CD14-positive monocyte (primary cell): ENCODE measurements at regions not wholly inside any gene's neighbourhood (a gene's known extent, or its start where the extent isn't known, plus 50 kb on each side); places are given as distances from the start of the nearest gene placed in this dataset.

Source experiments
- DNase-seq, 3 donors: peaks; one replicate each; pipeline ENCODE4 v3.0.0-alpha.2; 2011 to 2022
- H2AFZ ChIP-seq: 2 replicates; pipeline ENCODE4 v1.6.0; 2012; ENCODE audit warnings: mild to moderate bottlenecking, low read depth, low read length, inconsistent platforms; ENCODE audit not compliant: insufficient read depth, poor library complexity, severe bottlenecking
- H3K27ac ChIP-seq, 2 donors: 1 replicate in 1 of 2; 2 replicates in 1 of 2; pipeline ENCODE4 v1.5.1; 2012 to 2013; ENCODE audit warnings: low read length in 2 of 2, control low read depth in 1 of 2, inconsistent platforms in 1 of 2, low read depth in 1 of 2, mild to moderate bottlenecking in 1 of 2
- H3K27me3 ChIP-seq, 2 donors: one replicate each; pipeline versions ENCODE4 v1.6.0 to v1.6.1; 2011 to 2013; ENCODE audit warnings: low read length in 2 of 2; ENCODE audit not compliant: control insufficient read depth in 2 of 2, insufficient read depth in 2 of 2
- H3K36me3 ChIP-seq, 2 donors: replicated peaks in 1 of 2; 1 replicate in 1 of 2; 2 replicates in 1 of 2; pipeline versions ENCODE4 v1.5.1 to v1.6.1; 2012 to 2013; ENCODE audit warnings: low read length in 2 of 2, control low read depth in 1 of 2, inconsistent platforms in 1 of 2, mild to moderate bottlenecking in 1 of 2; ENCODE audit not compliant: insufficient read depth in 2 of 2, control insufficient read depth in 1 of 2
- H3K4me1 ChIP-seq, 2 donors: 1 replicate in 1 of 2; 2 replicates in 1 of 2; pipeline versions ENCODE4 v1.5.1 to v1.6.1; 2012 to 2013; ENCODE audit warnings: low read length in 2 of 2, control low read depth in 1 of 2, inconsistent platforms in 1 of 2, mild to moderate bottlenecking in 1 of 2, moderate library complexity in 1 of 2; ENCODE audit not compliant: insufficient read depth in 2 of 2, control insufficient read depth in 1 of 2
- H3K4me2 ChIP-seq: replicated peaks from 2 replicates; pipeline ENCODE3; 2012; ENCODE audit warnings: low read length, moderate library complexity, mild to moderate bottlenecking; ENCODE audit not compliant: poor library complexity, severe bottlenecking; ENCODE audit errors: extremely low read depth
- H3K4me3 ChIP-seq, 3 experiments: fragments of 200-600 bp in 1 of 3; sonication (generic) in 1 of 3; replicated peaks in 1 of 3; 1 replicate in 2 of 3; 2 replicates in 1 of 3; pipeline ENCODE4 v1.5.1; 2011 to 2013; ENCODE audit warnings: low read length in 3 of 3, mild to moderate bottlenecking in 3 of 3, control low read depth in 2 of 3, low read depth in 2 of 3, inconsistent platforms in 1 of 3, moderate library complexity in 1 of 3
- H3K79me2 ChIP-seq: 2 replicates; pipeline ENCODE4 v1.6.0; 2012; ENCODE audit warnings: mild to moderate bottlenecking, control low read depth, inconsistent platforms, low read length, moderate library complexity; ENCODE audit not compliant: insufficient read depth
- H3K9ac ChIP-seq: 2 replicates; pipeline ENCODE4 v1.6.0; 2017; ENCODE audit warnings: low read length, mild to moderate bottlenecking; ENCODE audit not compliant: insufficient read depth, poor library complexity, severe bottlenecking
- H3K9me3 ChIP-seq, 2 donors: replicated peaks in 1 of 2; 1 replicate in 1 of 2; 2 replicates in 1 of 2; pipeline versions ENCODE4 v1.5.1 to v1.6.1; 2012 to 2013; ENCODE audit warnings: low read length in 2 of 2, control low read depth in 1 of 2; ENCODE audit not compliant: control insufficient read depth in 1 of 2, insufficient read depth in 1 of 2
- H4K20me1 ChIP-seq: 2 replicates; pipeline ENCODE4 v1.6.0; 2012; ENCODE audit warnings: mild to moderate bottlenecking, low read length, control low read depth, moderate library complexity; ENCODE audit not compliant: insufficient read depth
- H3K27ac Mint-ChIP-seq, 7 donors: one replicate each; pipeline ENCODE4 v1.8.0; 2020; ENCODE audit warnings: mild to moderate bottlenecking in 7 of 7, mixed read lengths in 7 of 7, moderate library complexity in 6 of 7, inconsistent platforms in 2 of 7
- H3K27me3 Mint-ChIP-seq, 3 donors: one replicate each; pipeline ENCODE4 v1.8.0; 2021 to 2022; ENCODE audit warnings: low read depth in 3 of 3, mild to moderate bottlenecking in 3 of 3, mixed read lengths in 3 of 3, moderate library complexity in 3 of 3, inconsistent platforms in 1 of 3
- H3K36me3 Mint-ChIP-seq, 2 donors: one replicate each; pipeline ENCODE4 v1.8.0; 2020; ENCODE audit warnings: mixed read lengths in 2 of 2, inconsistent platforms in 1 of 2, mild to moderate bottlenecking in 1 of 2
- H3K4me1 Mint-ChIP-seq: one replicate; pipeline ENCODE4 v1.8.0; 2020; ENCODE audit warnings: mild to moderate bottlenecking, mixed read lengths
- H3K4me3 Mint-ChIP-seq, 2 donors: one replicate each; pipeline ENCODE4 v1.8.0; 2020; ENCODE audit warnings: mild to moderate bottlenecking in 2 of 2, mixed read lengths in 2 of 2, moderate library complexity in 1 of 2
- H3K9me3 Mint-ChIP-seq, 7 donors: one replicate each; pipeline ENCODE4 v1.8.0; 2020 to 2022; ENCODE audit warnings: mixed read lengths in 7 of 7, mild to moderate bottlenecking in 6 of 7, moderate library complexity in 6 of 7, inconsistent platforms in 2 of 7
- WGBS: methylation state at CpG from one replicate; pipeline ENCODE4 v1.1.5; 2013; ENCODE audit warnings: missing lambda C conversion rate; ENCODE audit not compliant: insufficient coverage; 5-methylcytosine and 5-hydroxymethylcytosine counted together
- intact Hi-C, 2 donors: fragments of 100-400 bp; cut with micrococcal nuclease; formaldehyde crosslinking; loops; one replicate each; pipeline versions ENCODE4 v1.15.0 to v1.15.1; 2023
- TF ChIP-seq, protein P1 (sequence below): fragments of 200-600 bp; IDR thresholded peaks from one replicate; pipeline ENCODE4 v1.8.0; 2022; ENCODE audit warnings: antibody characterized with exemption, mild to moderate bottlenecking

DNA sequence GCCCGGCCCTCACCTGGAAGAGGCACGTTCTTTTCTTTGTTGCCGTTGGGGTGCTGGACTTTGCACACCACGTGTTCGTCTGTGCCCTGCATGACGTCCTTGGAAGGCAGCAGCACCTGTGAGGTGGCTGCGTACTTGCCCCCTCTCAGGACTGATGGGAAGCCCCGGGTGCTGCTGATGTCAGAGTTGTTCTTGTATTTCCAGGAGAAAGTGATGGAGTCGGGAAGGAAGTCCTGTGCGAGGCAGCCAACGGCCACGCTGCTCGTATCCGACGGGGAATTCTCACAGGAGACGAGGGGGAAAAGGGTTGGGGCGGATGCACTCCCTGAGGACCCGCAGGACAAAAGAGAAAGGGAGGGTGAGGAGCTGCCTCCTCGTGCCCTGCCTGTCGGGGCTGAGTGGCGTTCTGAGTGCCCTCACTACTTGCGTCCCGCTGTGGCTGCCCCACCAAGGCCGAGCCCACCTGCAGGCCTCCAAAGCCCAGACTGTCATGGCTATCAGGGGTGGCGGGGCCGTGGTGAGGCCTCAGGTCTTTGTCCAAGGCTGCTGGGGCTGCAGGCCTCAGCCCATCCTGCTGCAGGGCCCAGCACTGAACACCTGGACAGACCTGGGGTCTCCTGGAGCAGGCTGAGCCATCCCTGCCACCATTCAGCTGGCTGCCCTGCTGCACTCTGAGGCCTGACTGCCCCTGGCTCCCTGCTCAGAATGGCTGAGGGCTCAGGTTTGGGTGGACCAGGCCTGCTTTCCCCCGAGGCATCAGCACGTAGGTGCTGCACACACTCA, 329.7 kb downstream of the TMEM121 start:
- Histone ChIP-seq H3K27me3 (peaks cover 5 to 27% of the 10 kb centered on the region in 2 donors), H3K79me2 (no peaks in the 10 kb centered on the region), H4K20me1 (no peaks in the 10 kb centered on the region), H3K9ac (no peak overlapping the region), H2AFZ (no peak overlapping the region), H3K4me3 (no peak overlapping the region), H3K4me1 (no peaks in the 10 kb centered on the region), H3K4me2 (no peak overlapping the region), H3K27ac (no peak overlapping the region), H3K9me3 (no peaks in the 10 kb centered on the region), H3K36me3 (no peaks in the 10 kb centered on the region)
- H3K4me1 Mint-ChIP-seq: peaks cover 3% of the 10 kb centered on the region
- TF ChIP-seq, protein P1, sequence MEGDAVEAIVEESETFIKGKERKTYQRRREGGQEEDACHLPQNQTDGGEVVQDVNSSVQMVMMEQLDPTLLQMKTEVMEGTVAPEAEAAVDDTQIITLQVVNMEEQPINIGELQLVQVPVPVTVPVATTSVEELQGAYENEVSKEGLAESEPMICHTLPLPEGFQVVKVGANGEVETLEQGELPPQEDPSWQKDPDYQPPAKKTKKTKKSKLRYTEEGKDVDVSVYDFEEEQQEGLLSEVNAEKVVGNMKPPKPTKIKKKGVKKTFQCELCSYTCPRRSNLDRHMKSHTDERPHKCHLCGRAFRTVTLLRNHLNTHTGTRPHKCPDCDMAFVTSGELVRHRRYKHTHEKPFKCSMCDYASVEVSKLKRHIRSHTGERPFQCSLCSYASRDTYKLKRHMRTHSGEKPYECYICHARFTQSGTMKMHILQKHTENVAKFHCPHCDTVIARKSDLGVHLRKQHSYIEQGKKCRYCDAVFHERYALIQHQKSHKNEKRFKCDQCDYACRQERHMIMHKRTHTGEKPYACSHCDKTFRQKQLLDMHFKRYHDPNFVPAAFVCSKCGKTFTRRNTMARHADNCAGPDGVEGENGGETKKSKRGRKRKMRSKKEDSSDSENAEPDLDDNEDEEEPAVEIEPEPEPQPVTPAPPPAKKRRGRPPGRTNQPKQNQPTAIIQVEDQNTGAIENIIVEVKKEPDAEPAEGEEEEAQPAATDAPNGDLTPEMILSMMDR: no peak
- no peak for DNase-seq
- H3K4me3 Mint-ChIP-seq: no peak overlapping the region
- H3K27me3 Mint-ChIP-seq: peaks cover 18 to 27% (median 25%) of the 10 kb centered on the region in 3 donors
- H3K27ac Mint-ChIP-seq: no peak overlapping the region
- H3K9me3 Mint-ChIP-seq: peaks cover 0 to 7% (median 0%) of the 10 kb centered on the region in 7 donors
- intact Hi-C loops: no loop called here
- WGBS: 85% methylated on average over 28 of the region's 28 CpGs
- no peaks in the 10 kb centered on the region for H3K36me3 Mint-ChIP-seq

DNA sequence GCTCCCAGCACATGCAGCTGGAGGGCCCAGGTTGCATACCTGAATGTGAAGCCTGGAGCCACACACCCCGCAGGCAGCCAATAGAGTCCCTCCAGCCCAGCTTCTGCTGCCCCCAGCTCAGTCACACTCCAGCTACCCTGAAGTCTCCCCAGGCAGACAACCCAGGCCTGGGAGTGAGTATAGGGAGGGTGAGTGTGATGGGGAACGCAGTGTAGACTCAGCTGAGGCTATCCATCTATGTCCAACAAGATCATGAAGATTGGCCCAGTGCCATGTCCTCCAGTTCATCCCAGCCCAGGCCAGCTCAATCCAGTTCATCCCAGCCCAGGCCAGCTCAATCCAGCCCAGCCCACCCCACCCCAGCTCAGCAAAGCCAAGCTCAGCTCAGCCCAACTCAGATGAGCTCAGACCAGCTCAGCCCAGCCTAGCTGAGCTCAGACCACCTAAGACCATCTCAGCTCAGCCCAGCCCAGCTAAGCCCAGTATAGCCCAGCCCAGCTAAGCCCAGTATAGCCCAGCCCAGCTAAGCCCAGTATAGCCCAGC, 330.4 kb downstream of the TMEM121 start:
- intact Hi-C loops: no loop called here

More for the DNA sequence above, 330.4 kb downstream of the TMEM121 start:
- peaks cover 5 to 33% of the 10 kb centered on the region in 2 donors for H3K27me3 ChIP-seq
- no peak overlapping the region for H2AFZ ChIP-seq
- H3K4me1 ChIP-seq: no peaks in the 10 kb centered on the region
- H3K36me3 ChIP-seq: no peaks in the 10 kb centered on the region
- no peak for DNase-seq
- H3K4me2 ChIP-seq: no peak overlapping the region
- peaks cover 3% of the 10 kb centered on the region for H3K4me1 Mint-ChIP-seq
- no peaks in the 10 kb centered on the region for H4K20me1 ChIP-seq
- H3K27ac ChIP-seq: no peak overlapping the region
- H3K79me2 ChIP-seq: no peaks in the 10 kb centered on the region
- H3K4me3 ChIP-seq: no peak overlapping the region
- TF ChIP-seq, protein P1: no peak
- no peaks in the 10 kb centered on the region for H3K9me3 ChIP-seq
- H3K27ac Mint-ChIP-seq: no peak overlapping the region
- 100% methylated on average over 1 of the region's 2 CpGs for WGBS
- H3K9ac ChIP-seq: no peak overlapping the region
- H3K4me3 Mint-ChIP-seq: no peak overlapping the region
- H3K36me3 Mint-ChIP-seq: no peaks in the 10 kb centered on the region
- H3K9me3 Mint-ChIP-seq: peaks cover 0 to 7% (median 0%) of the 10 kb centered on the region in 7 donors
- H3K27me3 Mint-ChIP-seq: peaks cover 25 to 34% (median 32%) of the 10 kb centered on the region in 3 donors
